ENCODE measurements at regions not wholly inside any gene's neighbourhood (a gene's known extent, or its start where the extent isn't known, plus 50 kb on each side); places are given as distances from the start of the nearest gene placed in this dataset.

DNA sequence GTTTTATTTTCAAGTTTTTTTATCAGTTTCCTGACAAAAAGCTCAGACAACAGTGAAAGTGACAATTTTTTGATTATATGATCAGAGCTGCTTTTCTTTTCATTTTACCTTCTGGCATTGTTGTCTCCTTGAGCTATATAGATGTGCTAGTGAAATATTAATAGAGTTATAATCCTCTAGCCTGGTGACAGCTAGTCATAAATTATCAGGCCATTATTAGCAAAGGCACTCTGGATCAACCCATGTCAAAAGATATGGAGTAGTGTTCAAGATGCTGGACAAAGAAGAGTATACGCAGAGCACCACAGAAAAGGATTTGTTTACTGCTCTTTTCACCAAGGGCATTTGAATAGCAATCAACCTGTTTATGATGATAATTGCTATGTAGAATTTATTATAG lies 1230.1 kb downstream of the HACE1 start:
- WGBS, 2 donors = 93 to 100% methylated on average over 1 of the region's 1 CpG
- Histone ChIP-seq H3K27me3 (no peaks in the 10 kb centered on the region), H3K27ac (no peak overlapping the region), H3K4me3 (no peak overlapping the region), H3K9me3 (no peaks in the 10 kb centered on the region), H3K36me3 (ENCODE audit: low read depth, missing control alignments) (no peaks in the 10 kb centered on the region), H3K4me1 (no peaks in the 10 kb centered on the region)
- intact Hi-C loops (cut with DNase I; ENCODE audit: low total_unique reads) = no loop called here
- DNase-seq = no peak
- TF ChIP-seq, protein P1, sequence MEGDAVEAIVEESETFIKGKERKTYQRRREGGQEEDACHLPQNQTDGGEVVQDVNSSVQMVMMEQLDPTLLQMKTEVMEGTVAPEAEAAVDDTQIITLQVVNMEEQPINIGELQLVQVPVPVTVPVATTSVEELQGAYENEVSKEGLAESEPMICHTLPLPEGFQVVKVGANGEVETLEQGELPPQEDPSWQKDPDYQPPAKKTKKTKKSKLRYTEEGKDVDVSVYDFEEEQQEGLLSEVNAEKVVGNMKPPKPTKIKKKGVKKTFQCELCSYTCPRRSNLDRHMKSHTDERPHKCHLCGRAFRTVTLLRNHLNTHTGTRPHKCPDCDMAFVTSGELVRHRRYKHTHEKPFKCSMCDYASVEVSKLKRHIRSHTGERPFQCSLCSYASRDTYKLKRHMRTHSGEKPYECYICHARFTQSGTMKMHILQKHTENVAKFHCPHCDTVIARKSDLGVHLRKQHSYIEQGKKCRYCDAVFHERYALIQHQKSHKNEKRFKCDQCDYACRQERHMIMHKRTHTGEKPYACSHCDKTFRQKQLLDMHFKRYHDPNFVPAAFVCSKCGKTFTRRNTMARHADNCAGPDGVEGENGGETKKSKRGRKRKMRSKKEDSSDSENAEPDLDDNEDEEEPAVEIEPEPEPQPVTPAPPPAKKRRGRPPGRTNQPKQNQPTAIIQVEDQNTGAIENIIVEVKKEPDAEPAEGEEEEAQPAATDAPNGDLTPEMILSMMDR (IDR thresholded peaks at IDR 0.05) = no peak
- no peak for TF ChIP-seq POLR2A (IDR thresholded peaks at IDR 0.05)

DNA sequence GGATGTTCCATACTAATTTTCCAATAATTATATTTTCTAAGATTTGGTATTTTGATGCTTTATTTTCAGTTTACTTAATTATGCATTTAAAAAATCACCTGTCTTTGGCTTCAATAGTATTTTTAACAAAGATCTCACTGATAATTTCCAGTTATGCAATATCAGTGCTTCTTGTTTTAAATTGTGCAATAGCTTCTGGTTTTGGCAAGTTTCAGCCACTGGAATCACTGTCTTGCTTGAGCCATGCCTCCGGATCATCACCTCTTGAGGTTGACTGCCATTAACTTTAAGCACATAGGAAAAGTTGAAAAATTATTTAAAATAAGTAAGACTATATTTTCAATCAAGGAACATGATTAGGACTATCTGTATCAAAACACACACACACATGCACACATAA lies 1242.1 kb downstream of the HACE1 start:
- intact Hi-C loops (cut with DNase I; ENCODE audit: low total_unique reads) = no loop called here
- WGBS, 2 donors = 100% methylated on average over 1 of the region's 1 CpG
- TF ChIP-seq, protein P1 (IDR thresholded peaks at IDR 0.05) = no peak
- no peak for TF ChIP-seq POLR2A (IDR thresholded peaks at IDR 0.05)
- no peak overlapping the region for H3K27ac ChIP-seq
- H3K27me3 ChIP-seq = no peaks in the 10 kb centered on the region
- no peak for DNase-seq
- H3K4me1 ChIP-seq = no peaks in the 10 kb centered on the region
- H3K9me3 ChIP-seq = no peaks in the 10 kb centered on the region
- no peak overlapping the region for H3K4me3 ChIP-seq
- no peaks in the 10 kb centered on the region for H3K36me3 ChIP-seq (ENCODE audit: low read depth, missing control alignments)

DNA sequence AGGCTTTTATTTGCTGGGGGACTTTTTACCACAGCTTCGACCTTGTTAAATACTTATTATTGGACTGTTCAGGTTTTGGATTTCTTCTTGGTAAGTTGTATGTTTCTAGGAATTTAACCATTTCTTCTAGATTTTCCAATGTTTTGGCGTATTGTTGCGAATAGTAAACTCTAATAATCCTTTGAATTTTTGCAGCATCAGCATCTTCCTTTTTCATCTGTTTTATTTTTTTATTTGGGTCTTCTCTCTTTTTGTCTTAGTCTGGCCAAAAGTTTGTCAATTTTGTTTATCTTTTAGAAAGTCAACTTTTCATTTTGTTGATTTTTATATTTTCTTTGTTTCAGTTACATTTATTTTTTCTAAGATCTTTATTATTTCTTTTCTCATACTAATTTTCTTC lies 1272.0 kb downstream of the HACE1 start:
- H3K4me3 ChIP-seq = no peak overlapping the region
- H3K36me3 ChIP-seq (ENCODE audit: low read depth, missing control alignments) = no peaks in the 10 kb centered on the region
- TF ChIP-seq, protein P1 (IDR thresholded peaks at IDR 0.05) = no peak
- TF ChIP-seq POLR2A (IDR thresholded peaks at IDR 0.05) = no peak
- no peak overlapping the region for H3K27ac ChIP-seq
- DNase-seq = no peak
- 77 to 81% methylated on average over 3 of the region's 3 CpGs for WGBS, 2 donors
- intact Hi-C loops (cut with DNase I; ENCODE audit: low total_unique reads) = no loop called here
- H3K9me3 ChIP-seq = no peaks in the 10 kb centered on the region
- no peaks in the 10 kb centered on the region for H3K4me1 ChIP-seq
- H3K27me3 ChIP-seq = no peaks in the 10 kb centered on the region

DNA sequence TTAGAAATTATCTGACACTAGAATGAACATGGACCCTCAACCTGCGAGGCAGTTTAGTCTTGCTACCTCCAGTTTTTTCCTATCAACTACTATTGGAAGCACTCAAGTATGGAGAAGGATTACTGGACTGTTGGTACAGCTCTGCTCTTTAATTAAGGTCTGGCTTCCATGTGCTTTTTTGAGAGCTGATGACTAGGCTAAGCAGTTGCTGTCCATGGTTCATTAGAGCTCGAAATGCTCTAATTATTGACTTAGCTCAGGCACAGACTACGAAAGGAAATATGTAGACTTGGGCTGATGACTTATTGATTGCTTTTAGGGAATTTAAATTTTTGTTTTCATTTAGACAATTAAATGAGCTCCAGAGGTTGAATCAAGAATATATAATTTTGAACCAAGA lies 1281.6 kb downstream of the HACE1 start:
- 84 to 89% methylated on average over 3 of the region's 3 CpGs for WGBS, 2 donors
- DNase-seq = no peak
- Histone ChIP-seq H3K4me1 (no peaks in the 10 kb centered on the region), H3K27ac (no peak overlapping the region), H3K36me3 (ENCODE audit: low read depth, missing control alignments) (no peaks in the 10 kb centered on the region), H3K9me3 (no peaks in the 10 kb centered on the region), H3K27me3 (no peaks in the 10 kb centered on the region), H3K4me3 (no peak overlapping the region)
- intact Hi-C loops (cut with DNase I; ENCODE audit: low total_unique reads) = no loop called here
- no peak for TF ChIP-seq POLR2A (IDR thresholded peaks at IDR 0.05)
- TF ChIP-seq, protein P1 (IDR thresholded peaks at IDR 0.05) = no peak

DNA sequence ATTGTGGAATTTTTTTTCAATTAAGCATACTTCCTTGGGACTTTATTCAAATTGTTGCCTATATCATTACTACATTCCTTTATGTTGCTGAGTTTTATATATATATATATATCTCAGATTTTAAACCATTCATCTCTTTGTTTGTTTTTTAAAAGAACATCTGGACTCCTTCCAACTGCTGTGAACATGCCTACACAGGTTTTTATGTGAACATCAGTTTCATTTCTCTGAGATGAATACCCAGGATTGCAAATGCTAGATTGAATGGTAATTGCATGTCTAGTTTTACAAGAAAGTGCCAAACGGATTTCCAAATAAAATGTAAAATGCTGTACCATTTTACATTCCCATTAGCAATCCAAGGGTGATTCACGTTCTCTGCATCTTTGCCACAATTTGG lies 1289.3 kb downstream of the HACE1 start:
- TF ChIP-seq POLR2A (IDR thresholded peaks at IDR 0.05) = no peak
- TF ChIP-seq, protein P1 (IDR thresholded peaks at IDR 0.05) = no peak
- no peaks in the 10 kb centered on the region for H3K27me3 ChIP-seq
- intact Hi-C loops (cut with DNase I; ENCODE audit: low total_unique reads) = no loop called here
- no peaks in the 10 kb centered on the region for H3K9me3 ChIP-seq
- no peak for DNase-seq
- no peaks in the 10 kb centered on the region for H3K4me1 ChIP-seq
- no peak overlapping the region for H3K27ac ChIP-seq
- no peak overlapping the region for H3K4me3 ChIP-seq
- H3K36me3 ChIP-seq (ENCODE audit: low read depth, missing control alignments) = no peaks in the 10 kb centered on the region
- 78 to 82% methylated on average over 2 of the region's 2 CpGs for WGBS, 2 donors

Measured in testis (tissue), 2 donors.